Heart left ventricle (tissue), 13 donors: ENCODE measurements at regions not wholly inside any gene's neighbourhood (a gene's known extent, or its start where the extent isn't known, plus 50 kb on each side); places are given as distances from the start of the nearest gene placed in this dataset.

ENCODE experiments used
- POLR2A ChIP-seq, 2 donors: fragments of 450-650 bp; IDR thresholded peaks; one replicate each; pipeline ENCODE4 v1.6.1; 2017; ENCODE audit warnings: antibody characterized with exemption in 2 of 2, mild to moderate bottlenecking in 2 of 2, moderate library complexity in 2 of 2
- TF ChIP-seq, protein P1 (sequence below), 12 donors: fragments of 200-600 bp; sonication (generic) in 4 of 12; IDR thresholded peaks; one replicate each; pipeline versions ENCODE4 v1.5.0 to v1.8.0; 2018 to 2022; ENCODE audit warnings: antibody characterized with exemption in 12 of 12, mild to moderate bottlenecking in 5 of 12
- donor health status: ischemic (EF 13 %, LVEDD 7.1; RV severe dilation, severe dysfunction).
- donor health status: DM: no; HTN: yes; CAD: no.
- donor health status: DM: no; HTN: no; CAD: no.
- donor health status: ischemic (EF 25% LVEDD 6.9; RV normal size, moderate dysfunction).
- donor health status: ischemic (EF 25% LVEDD 5.7; RV mildly dilated, moderate dysfunction).
- donor health status: ischemic (EF 35%, LVEDD 5.7; RV mildly dilated, moderate dysfunction).
- donor health status: nonischemic (EF 11% LVEDD 7.7; RV severe dilation, severe dysfunction).
- donor health status: DM: yes; HTN: yes; CAD: no.
- donor health status: PGD.
- donor health status: ischemic (EF 29% LVEDD 5.4; RV normal size, mild dysfunction).
- donor health status: nonischemic (EF 23%, LVEDD 6.1; RV moderate dilation, normal function).

DNA sequence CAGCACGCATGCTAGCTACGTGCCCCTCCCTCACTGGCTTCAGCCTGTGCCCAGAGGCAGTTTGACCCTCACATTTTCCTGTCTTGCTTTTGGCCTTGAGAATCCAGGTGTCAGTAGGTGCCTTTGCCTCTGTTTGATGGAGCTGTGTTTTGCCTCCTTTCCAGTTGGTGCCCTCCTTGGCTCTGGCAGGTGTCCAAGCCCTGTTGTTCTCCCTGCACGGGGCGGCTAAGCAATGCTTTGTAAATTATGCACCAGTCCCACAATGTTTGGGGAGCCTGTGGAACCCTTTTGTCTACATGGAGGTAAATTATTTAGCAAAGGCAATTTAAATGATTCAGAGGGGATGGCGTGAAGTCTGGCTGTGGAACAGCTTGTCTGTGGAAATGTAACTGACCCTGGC, 202.9 kb upstream of the BOD1L1 start:
- TF ChIP-seq, protein P1, sequence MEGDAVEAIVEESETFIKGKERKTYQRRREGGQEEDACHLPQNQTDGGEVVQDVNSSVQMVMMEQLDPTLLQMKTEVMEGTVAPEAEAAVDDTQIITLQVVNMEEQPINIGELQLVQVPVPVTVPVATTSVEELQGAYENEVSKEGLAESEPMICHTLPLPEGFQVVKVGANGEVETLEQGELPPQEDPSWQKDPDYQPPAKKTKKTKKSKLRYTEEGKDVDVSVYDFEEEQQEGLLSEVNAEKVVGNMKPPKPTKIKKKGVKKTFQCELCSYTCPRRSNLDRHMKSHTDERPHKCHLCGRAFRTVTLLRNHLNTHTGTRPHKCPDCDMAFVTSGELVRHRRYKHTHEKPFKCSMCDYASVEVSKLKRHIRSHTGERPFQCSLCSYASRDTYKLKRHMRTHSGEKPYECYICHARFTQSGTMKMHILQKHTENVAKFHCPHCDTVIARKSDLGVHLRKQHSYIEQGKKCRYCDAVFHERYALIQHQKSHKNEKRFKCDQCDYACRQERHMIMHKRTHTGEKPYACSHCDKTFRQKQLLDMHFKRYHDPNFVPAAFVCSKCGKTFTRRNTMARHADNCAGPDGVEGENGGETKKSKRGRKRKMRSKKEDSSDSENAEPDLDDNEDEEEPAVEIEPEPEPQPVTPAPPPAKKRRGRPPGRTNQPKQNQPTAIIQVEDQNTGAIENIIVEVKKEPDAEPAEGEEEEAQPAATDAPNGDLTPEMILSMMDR (IDR thresholded peaks at IDR 0.05): no peak
- no peak for TF ChIP-seq POLR2A (IDR thresholded peaks at IDR 0.05)
